Stimulated activated CD8-positive, alpha-beta memory T cell treated with anti-CD3 and anti-CD28 coated beads, Interleukin-2, amount 100 ng/mL, for 48 hours (primary cell): ENCODE measurements at regions not wholly inside any gene's neighbourhood (a gene's known extent, or its start where the extent isn't known, plus 50 kb on each side); places are given as distances from the start of the nearest gene placed in this dataset.

Source experiments
- DNase-seq, 2 donors: peaks; one replicate each; pipeline ENCODE4 v3.0.0-alpha.2; 2020; ENCODE audit warnings: low read depth in 2 of 2

GRCh38 chr14:61941421-61942150 lies 179.4 kb downstream of the SNAPC1 start:
- no peak for DNase-seq

- no peak for DNase-seq
Measured at GRCh38 chr14:61948376-61948775, 186.2 kb downstream of the SNAPC1 start.

GRCh38 chr14:61950340-61950739 lies 188.1 kb downstream of the SNAPC1 start:
- no peak for DNase-seq

GRCh38 chr14:61953602-61954001 lies 191.4 kb downstream of the SNAPC1 start:
- no peak for DNase-seq

- DNase-seq = no peak
Measured at GRCh38 chr14:61954306-61954705, 192.1 kb downstream of the SNAPC1 start.

- DNase-seq = no peak
Measured at GRCh38 chr14:61956517-61956916, 194.3 kb downstream of the SNAPC1 start.

- no peak for DNase-seq
Measured at GRCh38 chr14:61959348-61959747, 197.1 kb downstream of the SNAPC1 start.

GRCh38 chr14:61961369-61961768 lies 199.1 kb downstream of the SNAPC1 start:
- DNase-seq = no peak

- DNase-seq = no peak
Measured at GRCh38 chr14:61963926-61964325, 201.7 kb downstream of the SNAPC1 start.

GRCh38 chr14:61965030-61965745 lies 203.0 kb downstream of the SNAPC1 start:
- no peak for DNase-seq

- DNase-seq = no peak
Measured at GRCh38 chr14:61968207-61968606, 206.0 kb downstream of the SNAPC1 start.

- no peak for DNase-seq
Measured at GRCh38 chr14:61972711-61973110, 210.5 kb downstream of the SNAPC1 start.

- no peak for DNase-seq
Measured at GRCh38 chr14:61973981-61974380, 211.8 kb downstream of the SNAPC1 start.

- no peak for DNase-seq
Measured at GRCh38 chr14:61977217-61977616, 215.0 kb downstream of the SNAPC1 start.

GRCh38 chr14:61988240-61988639 lies 226.0 kb downstream of the SNAPC1 start:
- DNase-seq = no peak

- DNase-seq = no peak
Measured at GRCh38 chr14:61992139-61992538, 229.9 kb downstream of the SNAPC1 start.

GRCh38 chr14:61992926-61993325 lies 230.7 kb downstream of the SNAPC1 start:
- DNase-seq = no peak

GRCh38 chr14:61994589-61994988 lies 232.4 kb downstream of the SNAPC1 start:
- no peak for DNase-seq

- DNase-seq = no peak
Measured at GRCh38 chr14:61996753-61997152, 234.5 kb downstream of the SNAPC1 start.

GRCh38 chr14:61997161-61997560 lies 234.9 kb downstream of the SNAPC1 start:
- no peak for DNase-seq

- DNase-seq = no peak
Measured at GRCh38 chr14:62001963-62002362, 239.7 kb downstream of the SNAPC1 start.

- no peak for DNase-seq
Measured at GRCh38 chr14:62002642-62003041, 240.4 kb downstream of the SNAPC1 start.

GRCh38 chr14:62003701-62004100 lies 241.5 kb downstream of the SNAPC1 start:
- DNase-seq = no peak
